GM12874 (cell line): ENCODE measurements at regions not wholly inside any gene's neighbourhood (a gene's known extent, or its start where the extent isn't known, plus 50 kb on each side); places are given as distances from the start of the nearest gene placed in this dataset.

ENCODE experiments used
- TF ChIP-seq, protein P1 (sequence below): IDR thresholded peaks from 2 replicates; pipeline ENCODE4 v1.5.1; 2011; ENCODE audit warnings: low read depth, mild to moderate bottlenecking, control low read depth, low read length, moderate library complexity; ENCODE audit not compliant: insufficient read depth

DNA sequence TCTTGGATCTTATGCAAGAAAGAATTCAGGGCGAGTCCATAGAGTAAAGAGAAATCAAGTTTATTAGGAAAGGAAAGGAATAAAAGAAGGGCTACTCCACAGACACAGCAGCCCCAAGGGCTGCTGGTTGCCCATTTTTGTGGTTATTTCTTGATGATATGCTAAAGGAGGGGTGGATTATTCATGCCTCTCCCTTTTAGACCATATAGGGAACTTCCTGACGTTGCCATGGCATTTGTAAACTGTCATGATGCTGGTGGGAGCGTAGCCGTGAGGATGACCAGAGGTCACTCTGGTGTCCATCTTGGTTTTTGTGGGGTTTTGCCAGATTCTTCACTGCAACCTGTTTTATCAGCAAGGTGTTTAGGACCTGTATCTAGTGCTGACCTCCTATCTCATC, 115.4 kb upstream of the CARD11 start:
- TF ChIP-seq, protein P1, sequence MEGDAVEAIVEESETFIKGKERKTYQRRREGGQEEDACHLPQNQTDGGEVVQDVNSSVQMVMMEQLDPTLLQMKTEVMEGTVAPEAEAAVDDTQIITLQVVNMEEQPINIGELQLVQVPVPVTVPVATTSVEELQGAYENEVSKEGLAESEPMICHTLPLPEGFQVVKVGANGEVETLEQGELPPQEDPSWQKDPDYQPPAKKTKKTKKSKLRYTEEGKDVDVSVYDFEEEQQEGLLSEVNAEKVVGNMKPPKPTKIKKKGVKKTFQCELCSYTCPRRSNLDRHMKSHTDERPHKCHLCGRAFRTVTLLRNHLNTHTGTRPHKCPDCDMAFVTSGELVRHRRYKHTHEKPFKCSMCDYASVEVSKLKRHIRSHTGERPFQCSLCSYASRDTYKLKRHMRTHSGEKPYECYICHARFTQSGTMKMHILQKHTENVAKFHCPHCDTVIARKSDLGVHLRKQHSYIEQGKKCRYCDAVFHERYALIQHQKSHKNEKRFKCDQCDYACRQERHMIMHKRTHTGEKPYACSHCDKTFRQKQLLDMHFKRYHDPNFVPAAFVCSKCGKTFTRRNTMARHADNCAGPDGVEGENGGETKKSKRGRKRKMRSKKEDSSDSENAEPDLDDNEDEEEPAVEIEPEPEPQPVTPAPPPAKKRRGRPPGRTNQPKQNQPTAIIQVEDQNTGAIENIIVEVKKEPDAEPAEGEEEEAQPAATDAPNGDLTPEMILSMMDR, result no peak

DNA sequence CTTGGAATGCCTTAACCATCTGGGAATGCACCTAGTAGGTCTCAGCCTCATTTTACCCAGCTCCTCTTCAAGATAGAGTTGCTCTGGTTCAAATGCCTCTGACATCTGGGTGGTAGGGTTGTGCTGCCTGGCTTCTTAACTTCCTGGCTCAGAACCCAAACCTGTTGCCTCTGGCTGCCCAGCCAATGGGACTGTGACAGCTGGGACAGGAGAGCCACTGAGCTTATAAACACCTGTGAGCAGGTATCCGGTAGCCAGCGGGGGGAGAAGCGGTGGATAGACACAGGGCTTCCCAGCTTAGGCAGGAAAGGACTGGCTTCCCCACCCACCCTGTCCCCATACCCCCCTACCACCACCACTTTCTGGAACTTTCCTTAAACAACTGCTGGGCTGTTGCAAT, 115.8 kb upstream of the CARD11 start:
- TF ChIP-seq, protein P1, result no peak

DNA sequence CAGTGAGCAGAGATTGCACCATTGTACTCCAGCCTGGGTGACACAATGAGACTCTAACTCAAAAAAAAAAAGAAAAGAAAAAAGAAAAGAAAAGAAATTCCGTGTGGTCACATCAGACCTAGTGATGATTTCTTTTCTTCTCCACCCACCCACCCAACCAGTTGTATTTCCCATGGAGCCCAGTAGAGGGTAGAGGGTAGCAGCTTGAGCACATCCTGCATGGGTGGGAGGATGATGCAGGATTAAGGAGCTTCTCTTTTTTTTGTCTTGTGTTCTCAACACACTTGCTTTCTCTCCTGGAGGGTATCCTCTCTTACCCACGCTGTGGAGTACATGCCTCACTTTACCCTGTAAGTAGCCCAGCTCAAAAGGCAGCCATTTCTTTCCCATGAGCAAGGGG, 118.6 kb upstream of the CARD11 start:
- TF ChIP-seq, protein P1, result peak; percentile 18; the same call in 1 of the 2 replicates

DNA sequence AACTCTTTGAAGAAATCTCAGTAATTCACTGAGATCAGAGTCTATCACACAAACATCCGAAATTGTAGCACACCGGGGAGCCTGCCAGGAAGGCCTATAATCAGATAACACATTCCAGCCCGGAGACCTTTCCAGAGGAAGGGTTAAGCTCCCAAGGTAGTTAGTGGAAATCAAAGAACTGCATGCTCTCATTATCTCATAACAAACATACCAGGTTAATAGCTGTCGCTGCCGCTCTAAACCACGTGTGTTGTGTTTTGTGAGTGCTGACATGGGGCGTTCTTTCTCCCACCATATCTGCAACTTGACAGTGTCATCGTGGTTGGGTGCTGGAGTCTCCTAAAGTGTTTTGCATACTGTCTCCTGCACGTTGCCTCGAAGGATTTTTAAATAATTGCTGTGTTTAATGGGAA, 120.7 kb upstream of the CARD11 start:
- TF ChIP-seq, protein P1, result no peak

DNA sequence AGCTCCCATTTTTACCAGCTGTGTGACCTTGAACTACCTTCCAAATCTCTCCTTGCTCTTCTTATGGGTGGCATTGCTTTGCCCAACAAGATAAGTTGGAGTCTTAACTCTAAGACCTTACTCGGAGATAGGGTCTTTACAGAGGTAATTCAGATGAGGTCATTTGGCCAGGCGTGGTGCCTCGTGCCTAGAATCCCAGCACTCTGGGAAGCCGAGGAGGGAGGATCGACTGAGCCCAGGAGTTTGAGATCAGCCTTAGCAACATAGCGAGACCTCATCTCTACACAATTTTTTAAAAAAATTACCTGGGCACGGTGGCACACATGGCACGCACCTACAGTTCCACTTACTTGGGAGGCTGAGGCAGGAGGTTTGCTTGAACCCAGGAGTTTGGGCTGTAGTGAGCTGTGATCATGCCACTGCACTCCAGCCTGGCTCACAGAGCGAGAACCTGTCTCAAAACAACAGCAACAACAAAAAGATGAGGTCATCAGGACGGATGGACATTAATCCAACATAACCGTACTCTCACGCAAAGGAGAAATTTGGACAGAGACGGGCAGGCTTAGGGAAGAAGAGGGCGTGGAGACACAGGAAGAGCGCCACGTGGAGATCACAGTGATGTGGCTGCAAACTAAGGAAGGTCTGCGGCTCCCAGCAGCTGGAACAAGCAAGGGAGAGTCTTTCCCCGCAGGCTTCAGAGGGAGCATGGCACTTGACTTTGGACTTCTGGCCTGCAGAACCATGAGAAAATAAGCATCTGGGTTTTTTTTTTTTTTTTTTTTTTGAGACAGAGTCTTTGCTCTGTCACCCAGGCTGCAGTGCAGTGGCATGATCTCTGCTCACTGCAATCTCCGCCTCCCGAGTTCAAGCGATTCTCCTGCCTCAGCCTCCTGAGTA, 122.3 kb upstream of the CARD11 start:
- TF ChIP-seq, protein P1, result no peak

DNA sequence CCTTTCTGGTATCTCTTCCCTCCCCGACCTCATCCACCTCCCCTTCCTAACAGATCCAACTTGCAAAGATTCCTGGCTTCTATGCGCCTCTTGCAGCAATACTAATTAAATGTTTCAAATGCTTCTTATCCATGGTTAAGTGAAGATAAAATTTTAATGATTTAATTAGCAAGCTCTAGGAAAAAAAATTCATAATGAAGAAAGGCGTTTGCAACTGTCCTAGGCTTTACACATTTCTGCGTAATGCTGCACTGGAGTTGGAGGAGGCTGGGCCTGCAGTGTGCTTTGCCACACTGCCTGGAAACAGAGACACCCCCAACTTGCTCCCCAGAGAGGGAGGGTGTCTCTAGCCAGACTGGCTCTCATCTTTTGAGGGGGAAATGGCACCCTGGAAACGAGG, 123.9 kb upstream of the CARD11 start:
- TF ChIP-seq, protein P1, result no peak

DNA sequence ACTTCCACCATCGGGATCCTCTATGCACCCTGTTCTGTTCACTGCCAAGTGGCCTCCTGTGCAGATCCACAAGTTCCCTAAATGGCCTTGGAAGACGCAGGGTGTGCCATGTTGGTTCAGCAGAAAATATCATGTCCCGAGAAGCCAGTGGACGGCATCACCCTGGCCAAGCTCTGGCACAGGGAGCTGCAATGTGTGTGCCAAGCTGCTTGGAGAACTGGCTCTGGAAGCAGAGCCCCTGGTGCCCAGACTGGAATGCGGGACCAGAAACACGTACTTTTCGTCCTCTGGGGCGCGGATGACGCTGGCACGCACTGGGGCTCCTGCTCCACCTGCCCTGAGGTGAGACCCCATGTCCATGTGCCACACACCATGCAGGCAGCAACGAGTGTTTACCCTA, 124.7 kb upstream of the CARD11 start:
- TF ChIP-seq, protein P1, result no peak
